Heart left ventricle (tissue), 13 donors: ENCODE measurements at regions not wholly inside any gene's neighbourhood (a gene's known extent, or its start where the extent isn't known, plus 50 kb on each side); places are given as distances from the start of the nearest gene placed in this dataset.

Experiments used
- CTCF ChIP-seq, 12 donors: fragments of 200-600 bp; sonication (generic) in 4 of 12; IDR thresholded peaks; one replicate each; pipeline versions ENCODE4 v1.5.0 to v1.8.0; 2018 to 2022; ENCODE audit warnings: antibody characterized with exemption in 12 of 12, mild to moderate bottlenecking in 5 of 12
- POLR2A ChIP-seq, 2 donors: fragments of 450-650 bp; IDR thresholded peaks; one replicate each; pipeline ENCODE4 v1.6.1; 2017; ENCODE audit warnings: antibody characterized with exemption in 2 of 2, mild to moderate bottlenecking in 2 of 2, moderate library complexity in 2 of 2
- donor health status: ischemic (EF 13 %, LVEDD 7.1; RV severe dilation, severe dysfunction).
- donor health status: DM: no; HTN: yes; CAD: no.
- donor health status: DM: no; HTN: no; CAD: no.
- donor health status: ischemic (EF 25% LVEDD 6.9; RV normal size, moderate dysfunction).
- donor health status: ischemic (EF 25% LVEDD 5.7; RV mildly dilated, moderate dysfunction).
- donor health status: ischemic (EF 35%, LVEDD 5.7; RV mildly dilated, moderate dysfunction).
- donor health status: nonischemic (EF 11% LVEDD 7.7; RV severe dilation, severe dysfunction).
- donor health status: DM: yes; HTN: yes; CAD: no.
- donor health status: PGD.
- donor health status: ischemic (EF 29% LVEDD 5.4; RV normal size, mild dysfunction).
- donor health status: nonischemic (EF 23%, LVEDD 6.1; RV moderate dilation, normal function).

- TF ChIP-seq CTCF (IDR thresholded peaks at IDR 0.05) (no peak), POLR2A (IDR thresholded peaks at IDR 0.05) (no peak)
These were observed 428.1 kb downstream of the MATN1 start for GRCh38 chr1:30295266-30295665.
